Lung (tissue), 11 donors: ENCODE measurements at regions not wholly inside any gene's neighbourhood (a gene's known extent, or its start where the extent isn't known, plus 50 kb on each side); places are given as distances from the start of the nearest gene placed in this dataset.

ENCODE experiments used
- ATAC-seq: fragments of 200-7000 bp; cut with Tn5 transposase; one replicate; pipeline ENCODE4 v1.9.1; 2020; ENCODE audit warnings: moderate number of reproducible peaks; ENCODE audit not compliant: insufficient read depth, low FRiP score
- DNase-seq, 3 donors: peaks; one replicate each; pipeline ENCODE4 v3.0.0-alpha.2; 2013 to 2017
- H3K27ac ChIP-seq, 2 donors: one replicate each; pipeline ENCODE4 v1.5.1; 2013; ENCODE audit warnings: mild to moderate bottlenecking in 2 of 2, moderate library complexity in 2 of 2, control low read depth in 1 of 2, inconsistent platforms in 1 of 2, low read depth in 1 of 2, low read length in 1 of 2
- H3K27me3 ChIP-seq, 3 donors: one replicate each; pipeline ENCODE4 v1.5.1; 2013; ENCODE audit warnings: low read length in 2 of 3; ENCODE audit not compliant: control insufficient read depth in 3 of 3, insufficient read depth in 3 of 3
- H3K36me3 ChIP-seq, 4 donors: one replicate each; pipeline ENCODE4 v1.5.1; 2013; ENCODE audit warnings: low read length in 4 of 4, mild to moderate bottlenecking in 1 of 4, moderate library complexity in 1 of 4; ENCODE audit not compliant: control insufficient read depth in 4 of 4, insufficient read depth in 4 of 4
- H3K4me1 ChIP-seq, 5 donors: one replicate each; pipeline ENCODE4 v1.5.1; 2013; ENCODE audit warnings: low read length in 5 of 5, mild to moderate bottlenecking in 2 of 5, moderate library complexity in 1 of 5; ENCODE audit not compliant: control insufficient read depth in 5 of 5, insufficient read depth in 5 of 5
- H3K4me3 ChIP-seq: one replicate; pipeline ENCODE4 v1.5.1; 2013; ENCODE audit warnings: mild to moderate bottlenecking, control low read depth, moderate library complexity
- H3K9ac ChIP-seq, 2 donors: one replicate each; pipeline ENCODE4 v1.5.1; 2013; ENCODE audit warnings: low read length in 2 of 2, control low read depth in 1 of 2; ENCODE audit not compliant: insufficient read depth in 1 of 2
- H3K9me3 ChIP-seq, 4 donors: one replicate each; pipeline ENCODE4 v1.5.1; 2013; ENCODE audit warnings: low read length in 3 of 4, mild to moderate bottlenecking in 1 of 4, moderate library complexity in 1 of 4; ENCODE audit not compliant: control insufficient read depth in 4 of 4, insufficient read depth in 3 of 4
- CTCF ChIP-seq: IDR thresholded peaks from 2 replicates; pipeline ENCODE4 v1.5.1; 2012; ENCODE audit warnings: mild to moderate bottlenecking; ENCODE audit errors: control extremely low read depth, extremely low read depth
- WGBS, 2 donors: extraction: QIAGEN DNeasy Blood & Tissue Kit; methylation state at CpG; one replicate each; pipeline ENCODE4 v1.1.7; 2013; 5-methylcytosine and 5-hydroxymethylcytosine counted together
- donor health status: control.
- donor health status: control.
- donor health status: Bipolar disorder and iron deficiency.
- donor health status: healthy.
- donor health status: DM: yes; HTN: yes; CAD: no.

- 91 to 93% methylated on average over 6 of the region's 6 CpGs for WGBS, 2 donors
- Histone ChIP-seq H3K27me3 (no peaks in the 10 kb centered on the region), H3K27ac (no peak overlapping the region), H3K4me1 (peaks cover 0 to 2% (median 0%) of the 10 kb centered on the region in 5 donors), H3K36me3 (no peaks in the 10 kb centered on the region), H3K9me3 (peaks cover 0 to 1% (median 0%) of the 10 kb centered on the region in 4 donors), H3K4me3 (no peak overlapping the region), H3K9ac (no peak overlapping the region)
- TF ChIP-seq CTCF, result no peak
- ATAC-seq (no peak), DNase-seq (no peak)
Measured at GRCh38 chr2:128696421-128696820, 377.8 kb upstream of the HS6ST1 start.

- TF ChIP-seq CTCF, result no peak
- H3K4me1 ChIP-seq, result peaks cover 0 to under 1% (median 0%) of the 10 kb centered on the region in 5 donors
- no peak overlapping the region for H3K27ac ChIP-seq
- peaks cover 0 to 5% (median 1%) of the 10 kb centered on the region in 4 donors for H3K9me3 ChIP-seq
- DNase-seq (no peak), ATAC-seq (no peak)
- no peak overlapping the region for H3K4me3 ChIP-seq
- H3K36me3 ChIP-seq, result no peaks in the 10 kb centered on the region
- WGBS, 2 donors, result 92 to 100% methylated on average over 2 of the region's 2 CpGs
- no peak overlapping the region for H3K9ac ChIP-seq
- H3K27me3 ChIP-seq, result no peaks in the 10 kb centered on the region
Measured at GRCh38 chr2:128701418-128701817, 382.8 kb upstream of the HS6ST1 start.

GRCh38 chr2:128702616-128703015, 383.9 kb upstream of the HS6ST1 start:
- Histone ChIP-seq H3K27ac (no peak overlapping the region), H3K4me3 (no peak overlapping the region), H3K9ac (no peak overlapping the region), H3K36me3 (no peaks in the 10 kb centered on the region), H3K27me3 (no peaks in the 10 kb centered on the region), H3K4me1 (no peaks in the 10 kb centered on the region), H3K9me3 (peaks cover 0 to 10% (median 4%) of the 10 kb centered on the region in 4 donors)
- no peak for TF ChIP-seq CTCF
- 63 to 71% methylated on average over 1 of the region's 1 CpG for WGBS, 2 donors
- DNase-seq (no peak), ATAC-seq (no peak)

- no peaks in the 10 kb centered on the region for H3K27me3 ChIP-seq
- no peak for TF ChIP-seq CTCF
- H3K4me1 ChIP-seq, result no peaks in the 10 kb centered on the region
- no peak overlapping the region for H3K9ac ChIP-seq
- H3K4me3 ChIP-seq, result no peak overlapping the region
- no peaks in the 10 kb centered on the region for H3K36me3 ChIP-seq
- no peak overlapping the region for H3K27ac ChIP-seq
- no peak for DNase-seq
- peaks cover 0 to 15% (median 11%) of the 10 kb centered on the region in 4 donors for H3K9me3 ChIP-seq
- ATAC-seq, result no peak
Measured at GRCh38 chr2:128708106-128708816, 389.6 kb upstream of the HS6ST1 start.
